ENCODE measurements at regions not wholly inside any gene's neighbourhood (a gene's known extent, or its start where the extent isn't known, plus 50 kb on each side); places are given as distances from the start of the nearest gene placed in this dataset.

GRCh38 chr11:112625814-112626213 lies 335.4 kb upstream of the NCAM1 start:
- no peak for DNase-seq

DNA sequence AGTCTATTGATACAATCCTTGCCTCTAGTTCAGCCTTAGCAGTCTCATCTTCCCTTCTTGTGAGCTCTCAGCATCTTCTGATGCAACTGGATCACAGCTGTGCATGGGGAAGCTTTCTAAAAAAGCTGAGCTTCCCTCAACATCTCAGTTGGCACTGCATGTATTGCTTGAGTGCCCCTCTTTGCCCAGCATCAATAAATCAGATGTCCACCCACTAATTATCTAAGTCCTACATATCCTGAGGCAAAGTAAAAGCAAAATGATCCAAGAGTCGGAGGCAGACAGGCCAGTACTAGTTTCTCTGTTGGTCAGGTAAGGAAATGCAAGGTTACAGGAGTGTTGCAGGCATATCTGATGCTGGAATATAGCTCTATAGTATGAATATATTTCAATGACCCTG lies 334.5 kb upstream of the NCAM1 start:
- DNase-seq, result no peak

- DNase-seq, result no peak
These were observed 333.6 kb upstream of the NCAM1 start for GRCh38 chr11:112627588-112628045.

DNA sequence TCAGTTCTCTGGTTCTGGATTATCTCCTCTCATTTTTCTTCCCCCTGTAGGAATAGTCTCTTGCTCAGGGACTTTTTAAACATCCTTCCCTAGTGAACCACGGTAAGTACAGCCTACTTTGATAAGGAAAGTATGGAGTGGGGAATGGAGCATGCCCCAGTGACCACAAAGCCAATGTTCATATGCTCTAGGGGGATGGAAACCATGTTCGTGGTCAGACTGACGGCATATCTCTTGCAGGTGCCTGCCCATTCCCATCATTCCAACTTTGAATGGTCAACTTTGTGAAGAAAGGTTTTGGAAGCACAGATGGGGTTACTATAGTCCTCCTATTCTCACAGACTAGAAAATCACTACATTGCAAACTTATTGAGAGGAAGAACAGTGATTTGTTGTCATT lies 332.5 kb upstream of the NCAM1 start:
- DNase-seq, result no peak

DNA sequence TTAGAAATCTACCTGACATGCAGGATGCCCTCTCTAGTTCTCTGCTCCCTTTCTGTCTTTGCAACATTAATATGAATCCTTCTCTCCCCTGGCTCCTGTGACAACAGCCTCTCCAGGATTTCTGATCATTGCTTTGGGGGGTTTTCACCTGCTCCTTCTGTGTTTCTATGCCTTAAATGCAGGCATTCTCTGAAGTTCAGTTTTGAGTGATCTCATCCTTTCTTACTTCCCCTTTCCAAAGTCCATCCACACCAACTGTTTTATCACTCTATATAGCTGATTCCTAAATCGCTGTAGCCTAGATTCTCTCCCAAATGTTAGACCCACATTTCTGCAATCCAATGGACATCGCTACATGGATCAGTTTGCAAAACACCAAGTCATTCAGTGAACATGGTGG lies 330.7 kb upstream of the NCAM1 start:
- no peak for DNase-seq

GRCh38 chr11:112631333-112631732 lies 329.9 kb upstream of the NCAM1 start:
- DNase-seq, result no peak

- DNase-seq, result no peak
These were observed 328.2 kb upstream of the NCAM1 start for GRCh38 chr11:112632866-112633505.

- DNase-seq, result no peak
These were observed 326.7 kb upstream of the NCAM1 start for GRCh38 chr11:112634551-112634950.

GRCh38 chr11:112634995-112635737 lies 326.1 kb upstream of the NCAM1 start:
- DNase-seq, result no peak

- DNase-seq, result peak; percentile 18
These were observed 324.1 kb upstream of the NCAM1 start for GRCh38 chr11:112637076-112637475.

GRCh38 chr11:112637876-112638275 lies 323.3 kb upstream of the NCAM1 start:
- peak; percentile 7 for DNase-seq

DNA sequence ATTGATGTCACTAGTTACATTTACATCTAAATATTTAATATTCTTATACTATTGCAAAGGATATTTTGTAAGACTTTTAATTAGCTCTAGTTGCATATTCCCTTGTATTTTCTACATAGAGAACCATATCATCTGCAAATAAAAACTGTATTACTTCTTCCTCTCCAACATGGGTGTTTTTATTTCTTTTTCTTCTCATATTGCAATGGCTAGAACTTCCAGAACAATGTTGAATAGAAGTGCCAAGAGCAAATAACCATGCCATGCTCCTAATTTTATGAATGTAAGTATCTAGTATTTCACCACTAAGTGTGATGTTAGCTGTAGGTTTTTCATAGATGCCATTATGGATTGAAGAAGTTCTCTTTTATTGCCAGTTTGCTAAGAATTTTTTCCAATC lies 321.8 kb upstream of the NCAM1 start:
- DNase-seq, result no peak

GRCh38 chr11:112643416-112643815 lies 317.8 kb upstream of the NCAM1 start:
- no peak for DNase-seq

GRCh38 chr11:112644410-112645131 lies 316.6 kb upstream of the NCAM1 start:
- no peak for DNase-seq

- no peak for DNase-seq
These were observed 311.4 kb upstream of the NCAM1 start for GRCh38 chr11:112649856-112650255.

DNA sequence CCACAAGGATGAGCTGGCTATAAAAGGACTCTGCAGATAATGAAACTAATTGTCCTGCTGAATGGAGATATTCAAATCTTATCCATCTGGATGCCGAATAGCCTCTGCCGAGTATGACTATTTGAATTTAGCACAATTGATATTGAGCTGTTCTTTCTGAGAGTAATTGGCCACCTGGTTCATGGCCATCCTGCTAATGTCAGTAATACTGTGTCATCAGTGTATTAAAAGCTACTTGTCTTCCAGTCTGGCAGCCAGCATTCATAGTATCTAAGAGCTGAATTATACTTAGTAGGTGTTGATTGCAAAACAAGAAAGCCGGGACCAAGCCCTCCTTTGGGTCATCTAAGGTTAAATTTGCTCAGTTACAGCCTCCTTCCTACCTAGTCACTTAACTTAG lies 310.7 kb upstream of the NCAM1 start:
- DNase-seq, result no peak

DNA sequence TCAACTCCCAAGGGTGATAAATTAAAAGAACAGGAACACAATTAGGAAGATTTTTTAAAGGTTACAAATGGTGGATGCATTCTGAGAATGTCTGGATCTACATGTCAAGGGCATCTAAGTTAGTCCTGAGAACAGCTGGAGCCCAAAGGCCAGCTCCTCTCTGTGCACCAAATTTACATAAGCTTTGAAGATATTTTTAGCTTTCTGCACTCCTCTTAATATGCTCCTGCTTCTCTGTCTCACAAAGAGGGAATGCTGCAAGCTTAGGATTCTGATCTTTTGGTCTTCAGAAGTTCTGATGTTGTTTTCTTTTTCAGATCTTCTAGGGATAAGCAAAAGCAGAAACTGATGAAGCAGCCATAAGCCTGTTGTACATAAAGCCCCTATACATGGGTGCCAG lies 309.8 kb upstream of the NCAM1 start:
- DNase-seq, result no peak

DNA sequence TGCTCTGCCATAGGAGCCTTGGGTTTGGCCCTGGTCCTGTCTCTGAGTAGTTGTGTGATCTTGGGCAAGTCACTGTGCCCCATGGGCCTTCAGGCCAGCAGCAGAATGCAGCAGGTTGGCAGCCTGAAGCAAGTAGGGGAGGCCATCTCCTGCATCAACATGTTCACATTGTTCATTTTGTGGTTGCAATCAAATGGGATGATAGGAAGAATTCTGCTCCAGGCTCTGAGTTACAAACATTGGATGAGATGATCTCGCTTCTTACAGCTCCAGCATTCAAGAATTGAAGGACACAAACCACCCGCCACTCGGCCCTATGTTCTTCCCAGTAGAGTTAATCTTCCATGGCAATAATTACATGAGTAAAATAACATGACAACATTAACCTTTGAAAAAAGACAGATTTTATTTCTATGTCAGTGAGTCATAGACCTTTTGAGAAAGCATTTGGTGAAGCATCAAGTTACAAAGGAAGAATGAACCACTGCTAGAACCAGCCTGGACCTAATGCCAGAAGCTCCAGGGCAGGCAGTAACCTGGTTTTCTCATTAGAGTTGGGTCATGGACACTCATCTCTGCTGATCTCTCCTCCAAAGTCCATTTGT lies 308.3 kb upstream of the NCAM1 start:
- DNase-seq, result no peak

DNA sequence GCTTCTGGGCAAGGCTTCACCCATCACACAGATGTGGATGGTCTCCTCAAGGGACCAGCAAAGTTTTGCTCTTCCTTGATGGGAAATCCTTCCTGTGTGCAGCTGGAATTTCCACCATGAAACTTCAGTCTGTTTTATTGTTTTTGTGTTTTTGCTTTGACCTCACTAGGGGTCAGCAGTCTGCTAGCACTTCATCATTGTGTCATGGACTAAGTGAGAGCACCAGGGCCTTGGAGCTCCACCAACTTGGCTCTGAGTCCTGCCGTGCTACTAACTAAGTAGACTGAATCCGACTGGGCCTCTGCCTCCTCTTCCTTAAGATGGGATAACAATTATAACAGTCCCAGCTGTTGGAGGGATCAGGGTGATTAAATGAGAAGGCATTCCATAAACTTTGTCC lies 305.8 kb upstream of the NCAM1 start:
- DNase-seq, result no peak

GRCh38 chr11:112656772-112657428 lies 304.3 kb upstream of the NCAM1 start:
- no peak for DNase-seq

DNA sequence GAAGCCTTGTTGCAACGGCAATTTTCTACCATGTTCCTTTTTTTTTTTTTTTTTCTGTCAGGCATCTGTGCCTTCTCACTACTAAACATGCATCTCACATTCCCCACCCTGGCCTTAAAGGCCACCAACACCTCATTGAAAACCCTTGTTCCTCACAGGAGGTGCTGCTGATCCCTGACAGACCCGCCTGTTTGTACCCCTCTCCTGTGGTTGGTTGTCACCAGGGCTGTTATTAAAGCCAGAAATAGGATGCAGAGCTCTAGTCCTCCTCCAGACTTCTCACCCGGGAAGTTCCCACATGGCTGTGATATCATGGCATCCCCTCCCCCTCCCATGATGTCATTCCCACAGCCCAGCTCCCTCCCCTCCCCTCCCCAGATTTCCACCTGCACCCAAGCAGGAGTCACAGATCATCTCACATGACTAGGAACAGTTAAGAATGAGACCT lies 302.8 kb upstream of the NCAM1 start:
- peak; percentile 15 for DNase-seq

GRCh38 chr11:112661146-112661545 lies 300.1 kb upstream of the NCAM1 start:
- DNase-seq, result no peak

DNA sequence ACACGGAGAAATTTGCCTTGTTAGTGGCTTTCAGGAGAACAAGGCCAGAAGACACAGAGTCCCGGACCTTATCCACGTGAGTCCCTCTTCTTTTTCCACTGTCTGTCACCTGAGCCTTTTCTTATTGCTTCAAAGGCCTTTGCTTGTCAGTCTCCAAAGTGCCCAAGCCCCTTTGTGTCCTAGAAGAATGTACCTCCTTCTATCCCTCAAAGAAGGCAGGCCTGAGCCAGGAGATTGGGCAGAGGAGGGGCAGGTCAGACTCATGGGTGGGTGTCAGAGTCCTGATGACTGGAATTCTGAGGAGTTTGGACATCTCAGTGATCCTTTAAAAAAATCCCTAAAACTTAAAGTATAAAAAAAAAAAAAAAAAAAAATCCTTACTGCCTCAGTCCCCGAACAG lies 299.6 kb upstream of the NCAM1 start:
- no peak for DNase-seq

All from NCI-H2171 treated with DMSO at 0.1 percent for 48 hours (cell line).